SK-N-MC (cell line): ENCODE measurements at regions not wholly inside any gene's neighbourhood (a gene's known extent, or its start where the extent isn't known, plus 50 kb on each side); places are given as distances from the start of the nearest gene placed in this dataset.
"Not testable (repeated sequence)": the region's sequence is repeated elsewhere in the genome, so short reads cannot be mapped to it uniquely, and the experiment has no call there.

Experiments
- DNase-seq: peaks from one replicate; pipeline ENCODE4 v3.0.0-alpha.2; 2011; ENCODE audit warnings: low read depth, low spot score
- H3K27ac ChIP-seq: fragments of 200-600 bp; sonication (generic); 2 replicates; pipeline ENCODE4 v1.5.1; 2016; ENCODE audit warnings: mixed run types
- H3K36me3 ChIP-seq: fragments of 200-600 bp; sonication (generic); 2 replicates; pipeline ENCODE4 v1.6.1; 2017; ENCODE audit warnings: antibody characterized with exemption, low read length, mixed read lengths; ENCODE audit not compliant: insufficient read depth
- H3K4me3 ChIP-seq: fragments of 200-600 bp; sonication (generic); 2 replicates; pipeline ENCODE4 v1.5.1; 2016
- H3K9ac ChIP-seq: fragments of 200-600 bp; sonication (generic); 2 replicates; pipeline ENCODE4 v1.8.0; 2017; ENCODE audit warnings: mixed run types, mixed read lengths; ENCODE audit not compliant: insufficient read length
- H3K9me3 ChIP-seq: fragments of 200-600 bp; sonication (generic); 2 replicates; pipeline ENCODE4 v1.6.1; 2017; ENCODE audit warnings: low read depth, mild to moderate bottlenecking, antibody characterized with exemption, low read length, moderate library complexity, mixed read lengths
- EZH2 ChIP-seq: fragments of 200-600 bp; sonication (generic); IDR thresholded peaks from one replicate; pipeline ENCODE4 v1.6.1; 2017; ENCODE audit warnings: antibody characterized with exemption
- FOXP2 ChIP-seq: optimal IDR thresholded peaks from 2 replicates; pipeline ENCODE3; 2011; ENCODE audit warnings: mild to moderate bottlenecking, moderate library complexity; ENCODE audit not compliant: insufficient read depth; ENCODE audit errors: extremely low read length, control extremely low read depth
- POLR2AphosphoS5 ChIP-seq: IDR thresholded peaks from 2 replicates; pipeline ENCODE4 v1.6.1; 2012; ENCODE audit warnings: mild to moderate bottlenecking, low read depth, low read length, borderline replicate concordance

DNA sequence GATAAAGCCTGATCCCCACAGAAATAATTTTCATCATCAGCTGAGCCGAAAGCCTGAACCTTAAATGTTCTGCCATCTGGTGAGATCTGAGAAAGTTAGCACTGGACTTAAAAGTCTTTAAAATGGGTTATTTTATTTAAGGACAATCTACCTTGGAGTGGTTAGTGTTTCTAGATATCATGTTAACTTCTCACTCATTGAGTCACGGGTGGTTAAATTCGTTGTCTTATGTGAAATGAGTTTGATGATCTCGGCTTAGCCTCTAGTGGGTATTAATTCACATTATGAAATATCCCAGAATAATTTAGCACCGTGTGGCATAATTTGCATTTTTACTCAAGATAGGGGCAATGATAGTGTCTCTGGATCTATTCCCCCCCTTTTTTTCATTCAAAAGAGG, 117.4 kb upstream of the ZNF536 start:
- TF ChIP-seq EZH2 (no peak), POLR2AphosphoS5 (no peak), FOXP2 (no peak)
- no peak overlapping the region for H3K27ac ChIP-seq
- H3K9ac ChIP-seq, result no peak overlapping the region
- no peaks in the 10 kb centered on the region for H3K36me3 ChIP-seq
- no peak overlapping the region for H3K4me3 ChIP-seq
- H3K9me3 ChIP-seq, result no peaks in the 10 kb centered on the region
- no peak for DNase-seq

- Histone ChIP-seq H3K36me3 (no peaks in the 10 kb centered on the region), H3K27ac (no peak overlapping the region), H3K4me3 (no peak overlapping the region), H3K9me3 (no peaks in the 10 kb centered on the region), H3K9ac (no peak overlapping the region)
- no peak for DNase-seq
- no peak for TF ChIP-seq FOXP2
- no peak for TF ChIP-seq EZH2
- TF ChIP-seq POLR2AphosphoS5, result no peak
Observed at GRCh38 chr19:30255791-30256495, 116.2 kb upstream of the ZNF536 start.

DNA sequence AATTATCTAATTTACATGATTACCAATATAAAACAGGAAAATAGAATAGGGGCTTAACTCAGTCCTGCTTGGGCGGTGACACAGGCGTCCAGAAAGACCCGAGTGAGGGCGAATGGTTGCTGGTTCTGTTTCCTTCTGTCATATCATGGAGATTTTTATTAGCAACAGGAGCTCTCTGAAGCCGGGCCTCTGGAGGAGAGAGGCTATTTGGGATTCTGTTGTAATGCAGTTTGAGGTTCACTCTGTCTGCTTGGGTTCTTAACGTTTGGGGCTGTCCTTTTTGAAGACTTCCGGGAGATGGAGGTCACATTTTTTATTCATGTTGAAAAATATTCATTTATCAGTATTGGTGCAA, 115.7 kb upstream of the ZNF536 start:
- TF ChIP-seq FOXP2 (no peak), EZH2 (no peak), POLR2AphosphoS5 (no peak)
- H3K9me3 ChIP-seq, result no peaks in the 10 kb centered on the region
- DNase-seq, result no peak
- H3K27ac ChIP-seq, result no peak overlapping the region
- no peak overlapping the region for H3K9ac ChIP-seq
- H3K36me3 ChIP-seq, result no peaks in the 10 kb centered on the region
- peak overlapping the region; percentile 40; the same call in 1 of the 2 replicates for H3K4me3 ChIP-seq

DNA sequence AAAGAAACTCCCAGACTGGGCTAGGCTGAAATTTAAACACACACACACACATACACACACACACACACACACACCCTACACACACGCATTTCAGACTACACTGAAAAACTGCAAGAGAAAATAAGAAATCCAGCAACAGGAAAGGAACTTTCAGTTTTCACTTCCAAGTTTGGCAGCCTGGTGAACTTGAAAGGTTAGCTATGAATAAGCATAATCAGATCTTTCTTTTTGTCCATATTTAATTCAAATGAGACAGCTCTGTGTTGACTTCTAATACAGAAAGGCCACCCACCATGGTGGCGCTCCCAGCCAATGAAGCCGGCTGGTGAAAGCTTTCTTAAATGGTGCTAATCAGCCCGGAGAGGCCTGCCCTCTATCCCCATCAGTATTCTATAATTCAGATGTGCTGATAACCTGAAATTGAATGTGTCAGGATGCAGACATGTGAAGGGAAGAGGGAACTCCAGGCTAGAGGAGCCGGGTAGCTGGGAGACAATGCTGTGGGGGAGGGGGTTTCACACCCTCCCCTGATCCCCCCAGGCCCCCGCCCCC, 108.3 kb upstream of the ZNF536 start:
- no peak for DNase-seq
- H3K9me3 ChIP-seq, result no peaks in the 10 kb centered on the region

GRCh38 chr19:30265918-30266317, 106.3 kb upstream of the ZNF536 start:
- H3K4me3 ChIP-seq, H3K9ac ChIP-seq, H3K27ac ChIP-seq, H3K36me3 ChIP-seq, H3K9me3 ChIP-seq, DNase-seq: not testable (repeated sequence)

More for the DNA sequence above, 108.3 kb upstream of the ZNF536 start:
- no peak overlapping the region for H3K4me3 ChIP-seq
- no peak overlapping the region for H3K27ac ChIP-seq
- no peak overlapping the region for H3K9ac ChIP-seq
- TF ChIP-seq EZH2, result no peak
- TF ChIP-seq POLR2AphosphoS5, result no peak
- no peaks in the 10 kb centered on the region for H3K36me3 ChIP-seq

- Histone ChIP-seq H3K9me3 (no peaks in the 10 kb centered on the region), H3K27ac (no peak overlapping the region), H3K36me3 (no peaks in the 10 kb centered on the region), H3K9ac (no peak overlapping the region), H3K4me3 (no peak overlapping the region)
- TF ChIP-seq EZH2 (no peak), POLR2AphosphoS5 (no peak), FOXP2 (no peak)
- DNase-seq, result no peak
Observed at GRCh38 chr19:30266687-30267086, 105.5 kb upstream of the ZNF536 start.

DNA sequence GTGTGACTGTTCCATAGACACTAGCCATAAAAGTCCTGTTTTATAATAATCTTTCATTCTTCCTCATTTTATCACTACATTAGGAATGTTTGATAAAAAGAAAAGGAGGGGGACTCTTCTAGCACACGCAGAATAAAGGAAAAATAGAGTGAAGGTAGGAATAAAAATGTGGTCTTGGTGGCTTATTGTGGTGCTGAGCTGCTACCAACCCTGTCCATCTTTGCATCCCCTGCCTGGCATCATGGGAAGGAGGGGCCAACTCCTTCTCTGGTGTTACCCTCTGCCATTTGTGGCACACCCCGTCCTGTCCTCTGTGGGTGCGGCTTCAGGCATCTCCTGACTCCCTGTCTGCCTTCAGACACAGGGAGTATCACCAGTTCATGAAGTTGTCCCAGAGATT, 104.9 kb upstream of the ZNF536 start:
- TF ChIP-seq FOXP2 (no peak), EZH2 (no peak), POLR2AphosphoS5 (no peak)
- Histone ChIP-seq H3K27ac (no peak overlapping the region), H3K36me3 (no peaks in the 10 kb centered on the region), H3K4me3 (no peak overlapping the region), H3K9ac (no peak overlapping the region), H3K9me3 (no peaks in the 10 kb centered on the region; the same call in 1 of the 2 replicates)
- no peak for DNase-seq

DNA sequence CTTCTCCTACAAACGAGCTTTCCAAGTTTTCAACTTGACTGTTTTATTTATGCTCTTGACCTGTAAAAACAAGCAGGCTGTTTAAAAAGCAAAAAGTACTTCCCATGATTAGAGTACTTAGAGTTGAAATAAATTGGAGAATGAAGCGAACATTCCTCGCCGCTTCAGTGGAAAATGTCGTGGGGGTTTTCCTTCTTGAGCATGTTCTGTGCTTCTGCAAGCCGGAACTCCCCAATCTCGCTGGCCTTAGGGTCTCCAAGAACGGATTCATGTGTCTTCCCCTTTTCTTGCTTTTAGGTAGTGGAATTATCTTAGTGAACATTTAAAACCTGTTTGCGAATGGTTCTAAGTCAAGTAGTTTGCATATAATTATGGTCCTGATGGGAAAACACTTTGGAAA, 103.6 kb upstream of the ZNF536 start:
- H3K4me3 ChIP-seq, result no peak overlapping the region

DNA sequence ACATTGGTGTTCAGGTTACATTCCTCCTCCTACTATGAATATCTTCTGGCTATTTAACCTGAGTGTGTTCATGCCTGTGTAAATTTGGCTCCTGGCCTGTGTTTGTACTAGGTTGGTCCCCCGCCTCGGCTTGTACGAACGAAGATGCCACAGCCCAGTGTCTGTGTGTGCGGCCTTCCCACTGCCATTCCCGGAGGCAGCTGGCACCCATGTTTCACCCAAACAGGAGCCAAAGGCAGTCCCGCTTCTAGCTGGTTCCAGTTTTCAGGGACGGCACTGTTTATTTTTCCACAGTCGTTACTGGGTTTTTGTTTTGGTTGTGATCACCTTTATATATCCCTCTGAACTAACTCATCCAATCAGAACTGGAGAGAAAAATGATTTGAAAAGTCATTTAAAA, 102.5 kb upstream of the ZNF536 start:
- no peaks in the 10 kb centered on the region for H3K36me3 ChIP-seq
- H3K9me3 ChIP-seq, result no peaks in the 10 kb centered on the region; the same call in 1 of the 2 replicates
- no peak overlapping the region for H3K27ac ChIP-seq
- no peak overlapping the region for H3K9ac ChIP-seq
- no peak overlapping the region for H3K4me3 ChIP-seq
- TF ChIP-seq FOXP2 (no peak), POLR2AphosphoS5 (no peak), EZH2 (no peak)
- no peak for DNase-seq

More for the DNA sequence above, 103.6 kb upstream of the ZNF536 start:
- Histone ChIP-seq H3K27ac (no peak overlapping the region), H3K36me3 (no peaks in the 10 kb centered on the region), H3K9ac (no peak overlapping the region), H3K9me3 (no peaks in the 10 kb centered on the region; the same call in 1 of the 2 replicates)
- no peak for TF ChIP-seq FOXP2
- no peak for TF ChIP-seq POLR2AphosphoS5
- TF ChIP-seq EZH2, result no peak
- DNase-seq, result no peak

GRCh38 chr19:30271816-30272215, 100.4 kb upstream of the ZNF536 start:
- H3K9ac ChIP-seq, result no peak overlapping the region
- no peak for DNase-seq
- H3K9me3 ChIP-seq, result no peaks in the 10 kb centered on the region; the same call in 1 of the 2 replicates
- H3K4me3 ChIP-seq, result no peak overlapping the region
- no peaks in the 10 kb centered on the region for H3K36me3 ChIP-seq
- TF ChIP-seq POLR2AphosphoS5 (no peak), FOXP2 (no peak), EZH2 (no peak)
- H3K27ac ChIP-seq, result no peak overlapping the region
